IMR-90 (cell line): ENCODE measurements at regions not wholly inside any gene's neighbourhood (a gene's known extent, or its start where the extent isn't known, plus 50 kb on each side); places are given as distances from the start of the nearest gene placed in this dataset.

ENCODE experiments used
- ATAC-seq: fragments of 200-7000 bp; cut with Tn5 transposase; 2 replicates; pipeline ENCODE4 v1.9.1; 2020; ENCODE audit warnings: low read depth, mild to moderate bottlenecking, moderate library complexity
- BruUV-seq: library from RNA; stranded (reverse); fragments of 400-500 nt; replicated peaks from 2 replicates; lab custom pipeline; 2021; lab: Mats Ljungman, UMichigan
- CTCF ChIA-PET: fragments of 300-600 bp; formaldehyde crosslinking; extraction: SDS; loops from one replicate; lab custom pipeline; 2021; ENCODE audit warnings: antibody characterized with exemption; lab: Yijun Ruan, JAX
- POLR2A ChIA-PET: fragments of 300-600 bp; sonication (Branson Sonifier 250); formaldehyde crosslinking; loops from one replicate; lab custom pipeline; 2022; ENCODE audit warnings: antibody characterized with exemption; ENCODE audit not compliant: unreplicated experiment; lab: Charles Lee
- DNase-seq: peaks from one replicate; pipeline ENCODE4 v3.0.0; 2013
- H2AFZ ChIP-seq: replicated peaks from 2 replicates; pipeline ENCODE3; 2013; ENCODE audit warnings: low read length, mild to moderate bottlenecking; ENCODE audit not compliant: poor library complexity
- H2AK5ac ChIP-seq: 2 replicates; pipeline ENCODE4 v1.6.1; 2013; ENCODE audit warnings: low read depth, low read length, inconsistent platforms
- H2AK9ac ChIP-seq: replicated peaks from 2 replicates; pipeline ENCODE3; 2013; ENCODE audit warnings: mild to moderate bottlenecking, low read depth, low read length, moderate library complexity; ENCODE audit not compliant: poor library complexity
- H2BK120ac ChIP-seq: 2 replicates; pipeline ENCODE4 v1.6.1; 2013; ENCODE audit warnings: low read depth, low read length, inconsistent platforms
- H2BK15ac ChIP-seq: 3 replicates; pipeline ENCODE4 v1.6.1; 2013; ENCODE audit warnings: low read depth, low read length, inconsistent platforms
- H2BK20ac ChIP-seq: 2 replicates; pipeline ENCODE4 v1.6.1; 2013; ENCODE audit warnings: low read depth, mild to moderate bottlenecking, inconsistent platforms, low read length, moderate library complexity
- H2BK5ac ChIP-seq: 2 replicates; pipeline ENCODE4 v1.6.1; 2013; ENCODE audit warnings: mild to moderate bottlenecking, low read depth, low read length, inconsistent platforms; ENCODE audit not compliant: poor library complexity, severe bottlenecking
- H3K14ac ChIP-seq: replicated peaks from 2 replicates; pipeline ENCODE4 v1.6.1; 2013; ENCODE audit warnings: low read depth, low read length, inconsistent platforms
- H3K18ac ChIP-seq: 2 replicates; pipeline ENCODE4 v1.6.1; 2013; ENCODE audit warnings: low read depth, low read length, control low read depth
- H3K23ac ChIP-seq: 2 replicates; pipeline ENCODE4 v1.6.1; 2013; ENCODE audit warnings: low read depth, low read length, inconsistent platforms
- H3K27ac ChIP-seq: 2 replicates; pipeline ENCODE4 v1.5.1; 2013; ENCODE audit warnings: mild to moderate bottlenecking, control low read depth, low read length; ENCODE audit not compliant: insufficient read depth
- H3K27me3 ChIP-seq: 2 replicates; pipeline ENCODE4 v1.6.1; 2013; ENCODE audit warnings: low read length; ENCODE audit not compliant: control insufficient read depth, insufficient read depth
- H3K36me3 ChIP-seq: 2 replicates; pipeline ENCODE4 v1.6.1; 2013; ENCODE audit warnings: low read length, mixed read lengths; ENCODE audit not compliant: control insufficient read depth, insufficient read depth
- H3K4ac ChIP-seq: 2 replicates; pipeline ENCODE4 v1.6.1; 2013; ENCODE audit warnings: low read depth, low read length, inconsistent platforms
- H3K4me1 ChIP-seq: 2 replicates; pipeline ENCODE4 v1.6.1; 2013; ENCODE audit warnings: low read length, mixed read lengths; ENCODE audit not compliant: control insufficient read depth, insufficient read depth
- H3K4me2 ChIP-seq: 2 replicates; pipeline ENCODE4 v1.6.1; 2013; ENCODE audit warnings: low read depth, mild to moderate bottlenecking, control low read depth, low read length, moderate library complexity
- H3K4me3 ChIP-seq: 2 replicates; pipeline ENCODE4 v1.5.1; 2013; ENCODE audit warnings: low read depth, mild to moderate bottlenecking, control low read depth, low read length, moderate library complexity; ENCODE audit not compliant: insufficient read depth
- H3K56ac ChIP-seq: 2 replicates; pipeline ENCODE4 v1.6.1; 2013; ENCODE audit warnings: low read length, inconsistent platforms; ENCODE audit not compliant: insufficient read depth; ENCODE audit errors: extremely low read depth
- H3K79me1 ChIP-seq, 2 experiments: 2 replicates each; pipeline ENCODE4 v1.6.1; 2013; ENCODE audit warnings: low read length in 2 of 2, inconsistent platforms in 1 of 2, low read depth in 1 of 2
- H3K9ac ChIP-seq: 2 replicates; pipeline ENCODE4 v1.6.1; 2013; ENCODE audit warnings: low read depth, low read length, control low read depth
- H3K9me1 ChIP-seq: 2 replicates; pipeline ENCODE4 v1.6.1; 2013; ENCODE audit warnings: low read length, inconsistent platforms; ENCODE audit not compliant: insufficient read depth
- H3K9me3 ChIP-seq: 2 replicates; pipeline ENCODE4 v1.6.1; 2013; ENCODE audit warnings: low read length; ENCODE audit not compliant: control insufficient read depth, insufficient read depth
- H4K20me1 ChIP-seq: 2 replicates; pipeline ENCODE4 v1.6.1; 2013; ENCODE audit warnings: low read length, inconsistent platforms; ENCODE audit not compliant: insufficient read depth
- H4K5ac ChIP-seq: 2 replicates; pipeline ENCODE4 v1.6.1; 2013; ENCODE audit warnings: mild to moderate bottlenecking, low read depth, low read length, control low read depth
- H4K8ac ChIP-seq, 2 experiments: 2 replicates each; pipeline ENCODE4 v1.6.1; 2013; ENCODE audit warnings: low read depth in 2 of 2, low read length in 2 of 2, control low read depth in 1 of 2, inconsistent platforms in 1 of 2
- H4K91ac ChIP-seq: 2 replicates; pipeline ENCODE4 v1.6.1; 2013; ENCODE audit warnings: low read depth, low read length, inconsistent platforms; ENCODE audit not compliant: insufficient read depth
- BHLHE40 ChIP-seq: fragments of 150-350 bp; IDR thresholded peaks from 2 replicates; pipeline ENCODE4 v1.6.1; 2016; ENCODE audit warnings: mild to moderate bottlenecking, low read depth, low read length
- CEBPB ChIP-seq: IDR thresholded peaks from 2 replicates; pipeline ENCODE4 v1.6.1; 2012; ENCODE audit warnings: low read depth, low read length, improper control_type of control experiment
- CHD1 ChIP-seq: IDR thresholded peaks from 2 replicates; pipeline ENCODE4 v1.6.1; 2012; ENCODE audit warnings: low read depth, low read length, improper control_type of control experiment
- CTCF ChIP-seq: conservative IDR thresholded peaks from 2 replicates; pipeline ENCODE4 v1.5.1; 2012; ENCODE audit warnings: mild to moderate bottlenecking, low read depth, low read length, improper control_type of control experiment
- ELK1 ChIP-seq: fragments of 150-350 bp; IDR thresholded peaks from 2 replicates; pipeline ENCODE4 v1.6.1; 2016; ENCODE audit warnings: low read depth, mild to moderate bottlenecking, low read length, moderate library complexity, borderline replicate concordance
- FOS ChIP-seq: fragments of 150-350 bp; IDR thresholded peaks from 2 replicates; pipeline ENCODE4 v1.6.1; 2016; ENCODE audit warnings: low read depth, low read length
- MAFK ChIP-seq: IDR thresholded peaks from 2 replicates; pipeline ENCODE4 v1.6.1; 2012; ENCODE audit warnings: low read depth, low read length, improper control_type of control experiment
- MAZ ChIP-seq: IDR thresholded peaks from 2 replicates; pipeline ENCODE4 v1.6.1; 2012; ENCODE audit warnings: low read depth, mild to moderate bottlenecking, low read length, improper control_type of control experiment, moderate library complexity, borderline replicate concordance
- MXI1 ChIP-seq: IDR thresholded peaks from 2 replicates; pipeline ENCODE4 v1.6.1; 2012; ENCODE audit warnings: low read depth, mild to moderate bottlenecking, low read length, moderate library complexity, borderline replicate concordance
- NFE2L2 ChIP-seq: fragments of 150-350 bp; IDR thresholded peaks from 2 replicates; pipeline ENCODE4 v1.6.1; 2016; ENCODE audit warnings: low read depth, mild to moderate bottlenecking, low read length
- POLR2A ChIP-seq: IDR thresholded peaks from 2 replicates; pipeline ENCODE4 v1.6.1; 2012; ENCODE audit warnings: mild to moderate bottlenecking, low read depth, low read length
- RAD21 ChIP-seq: IDR thresholded peaks from 2 replicates; pipeline ENCODE4 v1.6.1; 2012; ENCODE audit warnings: low read length, improper control_type of control experiment
- RCOR1 ChIP-seq: IDR thresholded peaks from 2 replicates; pipeline ENCODE4 v1.6.1; 2012; ENCODE audit warnings: mild to moderate bottlenecking, low read length, improper control_type of control experiment; ENCODE audit not compliant: insufficient replicate concordance
- RFX5 ChIP-seq: IDR thresholded peaks from 2 replicates; pipeline ENCODE4 v1.8.0; 2012; ENCODE audit warnings: low read depth, mild to moderate bottlenecking, low read length, moderate library complexity
- SMC3 ChIP-seq: fragments of 150-350 bp; IDR thresholded peaks from 2 replicates; pipeline ENCODE4 v1.6.1; 2016; ENCODE audit warnings: low read depth, mild to moderate bottlenecking, antibody characterized with exemption, low read length, moderate library complexity
- USF2 ChIP-seq: fragments of 150-350 bp; IDR thresholded peaks from 2 replicates; pipeline ENCODE4 v1.6.1; 2017; ENCODE audit warnings: mild to moderate bottlenecking, antibody characterized with exemption, low read length, low read depth
- WGBS, 2 experiments: methylation state at CpG; one replicate each; pipeline versions ENCODE4 v1.1.5 to v1.1.7; 2013; ENCODE audit warnings: missing lambda C conversion rate in 2 of 2; ENCODE audit not compliant: insufficient read length in 1 of 2; ENCODE audit errors: extremely low coverage in 2 of 2; 5-methylcytosine and 5-hydroxymethylcytosine counted together
- dilution Hi-C: fragments of 300-500 bp; cut with HindIII; formaldehyde crosslinking; loops from one replicate; pipeline ENCODE4 v1.14.3; 2018; ENCODE audit warnings: low sequenced_read_pairs; ENCODE audit not compliant: unreplicated experiment
- in situ Hi-C: fragments of 300-500 bp; cut with MboI; formaldehyde crosslinking; loops from 3 replicates; pipeline ENCODE4 v1.14.3; 2019; ENCODE audit warnings: low sequenced_read_pairs, inconsistent platforms, mixed read lengths
- intact Hi-C: fragments of 100-400 bp; cut with micrococcal nuclease; formaldehyde crosslinking; loops from 2 replicates; pipeline ENCODE4 v1.10.0; 2022

GRCh38 chr6:5855787-5856470 is 150.8 kb downstream of the NRN1 start:
- BruUV-seq, result no TSS peak
- TF ChIP-seq MAZ (no peak), CHD1 (no peak), ELK1 (no peak), CEBPB (no peak), RFX5 (no peak), RAD21 (no peak), RCOR1 (no peak), SMC3 (no peak), NFE2L2 (no peak), CTCF (no peak), MXI1 (no peak), USF2 (no peak), BHLHE40 (no peak), MAFK (no peak), FOS (no peak), POLR2A (no peak)
- intact Hi-C loops, result no loop called here

More at GRCh38 chr6:5855787-5856470, 150.8 kb downstream of the NRN1 start:
- H3K4me1 ChIP-seq, result no peaks in the 10 kb centered on the region
- H3K27me3 ChIP-seq, result peaks cover 2% of the 10 kb centered on the region; the same call in 1 of the 2 replicates
- H2BK120ac ChIP-seq, result no peak overlapping the region
- ChIA-PET POLR2A (no interaction called here), CTCF (no interaction called here)
- no peak overlapping the region for H4K91ac ChIP-seq
- DNase-seq (no peak), ATAC-seq (no peak)
- no peak overlapping the region for H3K18ac ChIP-seq
- H2AK5ac ChIP-seq, result no peak overlapping the region
- H3K9me3 ChIP-seq, result no peaks in the 10 kb centered on the region
- whole genome bisulfite sequencing, 2 experiments, result no CpG with 5 or more reads among the region's 9 CpGs
- no peak overlapping the region for H2BK15ac ChIP-seq
- no peak overlapping the region for H3K9ac ChIP-seq
- H3K4me2 ChIP-seq, result no peak overlapping the region
- H2AK9ac ChIP-seq, result no peak overlapping the region
- no peak overlapping the region for H4K5ac ChIP-seq
- H4K20me1 ChIP-seq, result no peaks in the 10 kb centered on the region
- no peak overlapping the region for H3K23ac ChIP-seq
- no peak overlapping the region for H3K4ac ChIP-seq
- dilution Hi-C loops, result no loop called here
- no peak overlapping the region for H3K27ac ChIP-seq
- in situ Hi-C loops, result no loop called here
- no peak overlapping the region for H3K4me3 ChIP-seq
- H3K56ac ChIP-seq, result no peak overlapping the region
- no peak overlapping the region for H4K8ac ChIP-seq
- no peak overlapping the region for H2BK20ac ChIP-seq
- H3K79me1 ChIP-seq, result no peaks in the 10 kb centered on the region
- no peak overlapping the region for H2AFZ ChIP-seq
- no peak overlapping the region for H2BK5ac ChIP-seq
- H3K9me1 ChIP-seq, result no peaks in the 10 kb centered on the region
- H3K36me3 ChIP-seq, result no peaks in the 10 kb centered on the region
- H3K14ac ChIP-seq, result no peak overlapping the region
